Nephron progenitor cell (in vitro differentiated cells): ENCODE measurements at regions not wholly inside any gene's neighbourhood (a gene's known extent, or its start where the extent isn't known, plus 50 kb on each side); places are given as distances from the start of the nearest gene placed in this dataset.

Experiments used
- DNase-seq: peaks from one replicate; pipeline ENCODE4 v3.0.0; 2021
- H3K27ac Mint-ChIP-seq: 2 replicates; pipeline ENCODE4 v1.8.0; 2021; ENCODE audit warnings: mild to moderate bottlenecking, moderate library complexity, mixed read lengths
- H3K27me3 Mint-ChIP-seq: 2 replicates; pipeline ENCODE4 v1.8.0; 2021; ENCODE audit warnings: mild to moderate bottlenecking, low read depth, mixed read lengths; ENCODE audit not compliant: poor library complexity
- H3K36me3 Mint-ChIP-seq: 2 replicates; pipeline ENCODE4 v1.8.0; 2021; ENCODE audit warnings: low read depth, mixed read lengths
- H3K4me1 Mint-ChIP-seq: 2 replicates; pipeline ENCODE4 v1.8.0; 2021; ENCODE audit warnings: mixed read lengths
- H3K4me3 Mint-ChIP-seq: 2 replicates; pipeline ENCODE4 v1.8.0; 2021; ENCODE audit warnings: mild to moderate bottlenecking, moderate library complexity, mixed read lengths
- H3K9me3 Mint-ChIP-seq: 2 replicates; pipeline ENCODE4 v1.8.0; 2021; ENCODE audit warnings: mild to moderate bottlenecking, moderate library complexity, mixed read lengths
- TF ChIP-seq, protein P1 (sequence below): fragments of 200-600 bp; sonication (generic); IDR thresholded peaks from 2 replicates; pipeline ENCODE4 v1.5.0; 2021; ENCODE audit warnings: antibody characterized with exemption

DNA sequence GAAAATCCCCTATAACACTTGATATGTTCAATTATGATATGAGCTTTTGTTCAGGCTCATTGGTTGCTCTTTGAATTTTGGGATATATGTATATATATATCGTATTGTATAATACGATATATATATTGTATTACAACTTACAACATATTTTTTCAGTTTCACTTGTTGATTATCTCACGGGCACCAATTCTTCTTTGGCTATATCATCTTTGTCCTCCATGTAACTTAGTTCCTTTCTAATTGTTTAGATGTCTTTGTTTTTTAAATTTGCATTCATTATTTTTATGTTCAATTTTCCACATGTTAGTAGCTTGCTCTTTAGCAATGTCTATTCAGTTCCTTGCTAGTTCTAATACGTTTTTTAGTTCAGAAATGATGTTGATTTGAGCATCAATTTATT is 150.0 kb downstream of the BACH1 start:
- Mint-ChIP-seq H3K27me3 (no peaks in the 10 kb centered on the region), H3K4me3 (no peak overlapping the region), H3K9me3 (peaks cover 37% of the 10 kb centered on the region), H3K27ac (no peak overlapping the region), H3K4me1 (no peaks in the 10 kb centered on the region), H3K36me3 (peaks cover 8% of the 10 kb centered on the region)
- TF ChIP-seq, protein P1, sequence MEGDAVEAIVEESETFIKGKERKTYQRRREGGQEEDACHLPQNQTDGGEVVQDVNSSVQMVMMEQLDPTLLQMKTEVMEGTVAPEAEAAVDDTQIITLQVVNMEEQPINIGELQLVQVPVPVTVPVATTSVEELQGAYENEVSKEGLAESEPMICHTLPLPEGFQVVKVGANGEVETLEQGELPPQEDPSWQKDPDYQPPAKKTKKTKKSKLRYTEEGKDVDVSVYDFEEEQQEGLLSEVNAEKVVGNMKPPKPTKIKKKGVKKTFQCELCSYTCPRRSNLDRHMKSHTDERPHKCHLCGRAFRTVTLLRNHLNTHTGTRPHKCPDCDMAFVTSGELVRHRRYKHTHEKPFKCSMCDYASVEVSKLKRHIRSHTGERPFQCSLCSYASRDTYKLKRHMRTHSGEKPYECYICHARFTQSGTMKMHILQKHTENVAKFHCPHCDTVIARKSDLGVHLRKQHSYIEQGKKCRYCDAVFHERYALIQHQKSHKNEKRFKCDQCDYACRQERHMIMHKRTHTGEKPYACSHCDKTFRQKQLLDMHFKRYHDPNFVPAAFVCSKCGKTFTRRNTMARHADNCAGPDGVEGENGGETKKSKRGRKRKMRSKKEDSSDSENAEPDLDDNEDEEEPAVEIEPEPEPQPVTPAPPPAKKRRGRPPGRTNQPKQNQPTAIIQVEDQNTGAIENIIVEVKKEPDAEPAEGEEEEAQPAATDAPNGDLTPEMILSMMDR: no peak
- DNase-seq: no peak

DNA sequence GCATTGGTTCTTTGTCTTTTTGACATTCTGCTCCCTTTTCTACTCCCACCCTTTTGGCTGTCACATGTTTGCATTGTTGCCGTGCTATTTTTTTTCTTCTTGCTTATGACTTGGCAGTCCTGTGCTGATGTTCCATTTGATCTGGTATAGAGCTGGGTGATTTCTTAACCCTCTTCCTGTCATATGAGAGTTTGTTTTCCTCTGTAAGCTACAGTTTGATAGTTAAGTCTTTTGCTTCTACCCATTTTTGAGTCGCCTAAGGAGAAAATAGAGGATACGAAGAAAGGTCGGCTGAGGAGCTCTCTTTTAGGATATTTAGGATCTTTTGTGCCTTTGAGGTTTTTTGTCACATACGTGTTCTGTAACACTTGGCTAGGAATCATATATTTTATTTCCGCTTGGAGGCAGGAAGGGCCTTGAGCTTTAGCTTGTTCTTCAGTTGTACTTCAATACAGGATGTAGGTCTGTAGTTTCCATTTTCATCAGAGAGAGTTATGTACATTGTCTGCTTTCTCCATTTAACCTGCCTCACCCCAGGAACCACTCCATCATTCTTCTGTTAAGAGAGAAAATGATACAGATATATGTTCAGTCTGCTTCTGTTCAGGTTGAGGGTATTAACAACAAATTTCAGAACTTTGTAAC is 150.7 kb downstream of the BACH1 start:
- TF ChIP-seq, protein P1: no peak
- Mint-ChIP-seq H3K27ac (no peak overlapping the region), H3K4me3 (no peak overlapping the region)

DNA sequence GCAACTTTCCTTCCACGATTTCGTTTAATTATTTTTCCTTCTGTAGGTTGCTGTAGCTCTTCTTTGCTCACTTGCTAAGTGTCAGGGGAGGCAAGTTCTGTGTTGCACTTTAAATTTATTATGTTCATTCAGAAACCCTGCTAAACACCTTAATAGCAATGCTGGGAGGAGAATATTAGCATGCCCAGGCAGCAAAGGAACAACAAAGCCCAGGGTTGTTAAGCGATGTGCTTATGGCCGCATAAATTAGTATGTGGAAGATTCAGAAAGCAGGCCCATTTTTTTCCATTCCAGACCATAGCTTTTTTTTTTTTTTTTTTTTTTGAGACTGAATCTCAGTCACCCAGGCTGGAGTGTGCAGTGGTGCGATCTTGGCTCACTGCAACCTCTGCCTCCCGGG is 151.3 kb downstream of the BACH1 start:
- Mint-ChIP-seq H3K4me1 (no peaks in the 10 kb centered on the region), H3K4me3 (no peak overlapping the region), H3K36me3 (peaks cover 8% of the 10 kb centered on the region), H3K9me3 (peaks cover 37% of the 10 kb centered on the region), H3K27ac (no peak overlapping the region), H3K27me3 (no peaks in the 10 kb centered on the region)
- TF ChIP-seq, protein P1: no peak
- DNase-seq: no peak

More for the DNA sequence above, 150.7 kb downstream of the BACH1 start:
- Mint-ChIP-seq H3K36me3 (peaks cover 8% of the 10 kb centered on the region), H3K4me1 (no peaks in the 10 kb centered on the region), H3K27me3 (no peaks in the 10 kb centered on the region), H3K9me3 (peaks cover 37% of the 10 kb centered on the region)
- DNase-seq: no peak

DNA sequence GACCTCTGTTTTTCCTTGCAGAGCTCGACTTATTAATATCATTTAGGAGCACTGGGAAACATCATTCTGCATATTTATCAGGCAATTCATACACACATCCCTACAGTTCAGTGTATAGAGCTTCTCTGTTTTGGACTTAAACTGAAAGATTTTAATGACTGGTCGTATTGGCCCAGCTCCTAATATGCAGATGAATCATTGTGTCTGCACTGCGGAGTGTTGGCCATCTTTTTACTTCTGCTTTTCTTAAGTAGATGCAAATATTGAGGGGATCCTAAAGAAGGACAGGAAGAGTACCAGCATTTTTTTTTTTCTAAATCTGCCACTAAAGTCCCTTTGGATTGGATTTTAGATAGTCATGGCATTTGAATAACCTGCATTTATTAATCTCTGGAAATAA is 154.8 kb downstream of the BACH1 start:
- H3K4me3 Mint-ChIP-seq: no peak overlapping the region
- H3K27me3 Mint-ChIP-seq: no peaks in the 10 kb centered on the region
- H3K9me3 Mint-ChIP-seq: peaks cover 28% of the 10 kb centered on the region
- DNase-seq: no peak
- H3K27ac Mint-ChIP-seq: peak overlapping the region; percentile 55
- TF ChIP-seq, protein P1: no peak
- H3K36me3 Mint-ChIP-seq: peaks cover 8% of the 10 kb centered on the region
- H3K4me1 Mint-ChIP-seq: no peaks in the 10 kb centered on the region

DNA sequence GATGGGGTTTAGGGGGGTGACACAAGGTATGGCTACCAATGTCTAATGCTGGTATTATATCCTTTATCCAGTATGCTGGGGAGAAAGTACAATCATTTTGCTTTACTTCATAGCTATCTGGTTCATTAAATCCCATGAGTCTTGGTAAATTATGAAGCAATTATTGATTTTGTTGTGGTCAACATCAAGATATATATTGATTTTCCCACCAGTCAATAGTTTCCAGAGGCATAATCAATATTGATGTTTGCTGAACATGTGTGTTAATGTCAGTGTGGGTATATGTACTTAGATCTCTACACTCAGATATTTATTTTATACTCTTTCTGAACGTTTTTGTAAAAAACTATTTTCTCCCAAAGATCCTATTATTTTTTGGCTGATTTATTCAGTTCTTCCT is 155.5 kb downstream of the BACH1 start:
- TF ChIP-seq, protein P1: no peak
- H3K9me3 Mint-ChIP-seq: peaks cover 21% of the 10 kb centered on the region
- no peaks in the 10 kb centered on the region for H3K4me1 Mint-ChIP-seq
- H3K27ac Mint-ChIP-seq: no peak overlapping the region
- H3K36me3 Mint-ChIP-seq: peaks cover 4% of the 10 kb centered on the region
- H3K4me3 Mint-ChIP-seq: no peak overlapping the region
- H3K27me3 Mint-ChIP-seq: no peaks in the 10 kb centered on the region
- DNase-seq: no peak

DNA sequence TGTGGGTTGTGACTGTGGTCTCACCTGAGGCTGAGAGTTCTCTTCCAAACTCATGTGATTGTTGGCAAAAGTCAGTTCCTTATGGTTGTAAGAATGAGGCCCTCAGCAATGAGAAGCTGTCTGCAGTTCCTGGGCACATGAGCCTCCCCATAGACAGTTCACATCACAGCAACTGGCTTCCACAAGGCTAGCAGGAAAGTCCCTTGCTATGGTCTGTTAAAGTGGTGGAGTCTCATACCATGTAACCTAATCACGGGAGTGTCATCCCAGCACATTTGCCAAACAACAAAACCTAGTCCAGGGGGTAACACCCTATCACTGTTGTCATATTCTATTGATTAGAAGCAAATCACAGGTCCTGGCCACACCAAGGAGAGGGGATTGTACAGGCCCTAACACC is 163.8 kb downstream of the BACH1 start:
- Mint-ChIP-seq H3K9me3 (peaks cover 10% of the 10 kb centered on the region), H3K27ac (no peak overlapping the region), H3K4me1 (no peaks in the 10 kb centered on the region), H3K27me3 (peaks cover 4% of the 10 kb centered on the region), H3K4me3 (no peak overlapping the region), H3K36me3 (peaks cover 16% of the 10 kb centered on the region)
- no peak for DNase-seq
- TF ChIP-seq, protein P1: no peak
